HG03025 (cell line): ENCODE measurements at regions not wholly inside any gene's neighbourhood (a gene's known extent, or its start where the extent isn't known, plus 50 kb on each side); places are given as distances from the start of the nearest gene placed in this dataset.
"Not testable (repeated sequence)": the region's sequence is repeated elsewhere in the genome, so short reads cannot be mapped to it uniquely, and the experiment has no call there.

ENCODE experiments used
- ATAC-seq: cut with Tn5 transposase; IDR thresholded peaks from one replicate; pipeline ENCODE4 v1.9.1; 2021; ENCODE audit warnings: mild to moderate bottlenecking, moderate library complexity; ENCODE audit not compliant: unreplicated experiment, low FRiP score

DNA sequence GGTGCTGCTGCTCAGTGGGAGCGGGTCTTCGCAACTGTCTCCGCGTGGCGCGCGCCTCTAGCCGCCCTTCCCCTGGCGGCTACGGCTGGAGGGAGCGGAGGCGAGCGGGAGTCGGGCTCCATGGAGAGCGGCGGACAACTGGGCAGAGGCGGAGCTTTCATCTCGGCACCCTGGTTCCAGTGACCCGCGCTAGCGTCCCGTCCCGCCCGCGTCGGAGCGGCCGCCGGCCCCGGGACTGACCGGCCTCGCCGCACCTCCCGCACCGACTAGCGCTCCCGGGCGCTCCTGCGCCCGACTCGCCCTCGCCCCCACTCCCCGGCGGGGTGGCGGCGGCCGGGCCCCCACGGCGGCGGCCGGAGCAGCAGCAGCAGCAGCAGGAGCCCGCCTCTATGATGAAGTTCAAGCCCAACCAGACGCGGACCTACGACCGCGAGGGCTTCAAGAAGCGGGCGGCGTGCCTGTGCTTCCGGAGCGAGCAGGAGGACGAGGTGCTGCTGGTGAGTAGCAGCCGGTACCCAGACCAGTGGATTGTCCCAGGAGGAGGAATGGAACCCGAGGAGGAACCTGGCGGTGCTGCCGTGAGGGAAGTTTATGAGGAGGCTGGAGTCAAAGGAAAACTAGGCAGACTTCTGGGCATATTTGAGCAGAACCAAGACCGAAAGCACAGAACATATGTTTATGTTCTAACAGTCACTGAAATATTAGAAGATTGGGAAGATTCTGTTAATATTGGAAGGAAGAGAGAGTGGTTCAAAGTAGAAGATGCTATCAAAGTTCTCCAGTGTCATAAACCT lies 69.2 kb upstream of the NOTCH2NLA start:
- ATAC-seq: not testable (repeated sequence)

DNA sequence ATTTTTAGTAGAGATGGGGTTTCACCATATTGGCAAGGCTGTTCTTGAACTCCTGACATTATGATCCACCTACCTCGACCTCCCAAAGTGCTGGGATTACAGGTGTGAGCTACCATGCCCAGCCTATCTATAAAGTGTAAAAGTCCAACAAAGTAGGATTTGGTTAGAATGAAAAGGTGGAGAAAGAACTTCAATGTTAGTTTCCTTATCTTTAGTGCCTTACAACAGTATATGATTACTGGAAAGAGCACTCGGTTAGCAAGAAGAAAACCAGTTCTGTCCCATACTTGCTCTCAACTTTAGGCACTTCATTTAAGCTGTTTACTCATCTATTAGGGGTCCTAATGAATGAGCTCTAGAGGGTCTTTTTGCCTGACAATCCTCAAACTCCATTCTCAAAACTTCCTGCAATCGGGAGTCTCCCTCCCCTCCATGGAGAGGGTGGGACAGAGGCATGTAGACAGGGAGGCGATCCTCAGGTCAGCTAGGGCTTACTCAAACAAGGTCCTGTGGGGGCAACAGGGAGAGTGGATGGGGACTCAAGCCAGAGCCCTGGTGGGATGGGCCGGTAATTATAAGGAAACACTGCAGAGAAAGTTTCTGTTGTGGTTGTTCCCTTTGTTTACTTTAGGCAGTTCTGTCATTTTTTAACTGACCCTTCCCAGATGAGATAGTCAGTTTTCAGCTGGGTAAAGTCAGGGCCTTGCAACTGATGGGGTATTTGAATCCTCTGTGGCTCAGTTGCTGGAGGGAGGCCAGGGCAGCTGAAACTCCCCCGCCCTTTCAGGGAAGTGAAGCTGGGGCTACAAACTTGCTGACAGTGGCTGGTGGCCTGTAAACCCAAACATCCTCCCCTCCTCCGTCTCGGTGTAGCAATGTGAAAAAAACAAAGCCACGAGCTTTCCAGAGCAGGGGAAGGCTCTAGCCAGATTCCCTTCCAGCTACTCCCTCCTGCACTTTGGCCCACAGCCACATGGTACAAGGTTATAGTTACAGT lies 64.4 kb upstream of the NOTCH2NLA start:
- ATAC-seq: peak; percentile 63

DNA sequence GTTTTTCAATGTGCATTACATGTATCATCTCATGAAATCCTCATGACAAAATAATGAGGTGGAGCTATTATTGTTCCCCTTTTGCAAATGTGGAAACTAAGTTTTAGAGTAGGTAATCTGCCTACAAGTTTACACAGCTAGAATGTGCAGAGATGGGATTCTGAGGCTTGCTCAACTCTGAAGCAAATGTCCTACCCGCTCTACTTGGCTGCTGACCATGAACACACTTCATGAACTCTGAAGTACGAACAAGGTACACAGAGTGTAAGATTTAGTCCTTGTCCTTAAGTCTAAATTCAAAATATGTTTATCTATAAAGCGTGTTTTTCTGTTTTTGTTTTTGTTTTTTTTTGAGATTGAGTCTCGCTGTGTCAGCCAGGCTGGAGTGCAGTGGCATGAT lies 63.6 kb upstream of the NOTCH2NLA start:
- not testable (repeated sequence) for ATAC-seq

DNA sequence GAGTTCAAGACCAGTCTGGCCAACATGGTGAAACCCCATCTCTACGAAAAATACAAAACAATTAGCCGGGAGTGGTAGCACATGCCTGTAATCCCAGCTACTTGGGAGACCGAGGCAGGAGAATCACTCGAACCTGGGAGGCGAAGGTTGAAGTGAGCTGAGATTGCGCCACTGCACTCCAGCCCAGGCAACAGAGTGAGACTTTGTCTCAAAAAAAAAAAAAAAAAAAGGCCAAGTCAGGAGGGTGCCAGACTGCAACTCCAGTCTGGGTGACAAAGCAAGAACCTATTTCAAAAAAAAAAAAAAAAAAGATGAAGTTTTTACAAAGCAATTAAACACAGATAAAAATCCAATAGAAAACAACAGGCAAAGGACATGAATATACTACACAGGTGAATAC lies 59.1 kb upstream of the NOTCH2NLA start:
- ATAC-seq: not testable (repeated sequence)

DNA sequence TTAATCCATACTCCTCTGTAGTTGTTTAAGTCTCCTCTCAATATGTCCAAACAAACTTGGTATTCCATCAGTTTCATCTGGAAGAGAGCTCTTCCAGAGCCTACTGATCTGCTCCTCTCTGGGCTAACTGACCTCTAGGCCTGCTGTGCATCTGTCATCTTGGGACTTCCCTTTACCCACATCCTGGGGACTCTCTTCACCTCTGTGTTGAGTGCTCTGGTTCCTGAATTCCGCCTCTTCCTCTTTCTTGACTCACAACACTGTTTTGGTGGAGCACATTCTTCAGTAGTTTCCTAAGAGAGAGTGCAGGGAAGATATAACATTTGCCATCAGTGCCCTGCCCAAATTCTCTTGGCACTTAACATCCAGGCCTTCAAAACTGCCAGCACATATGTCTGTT lies 55.9 kb upstream of the NOTCH2NLA start:
- not testable (repeated sequence) for ATAC-seq

DNA sequence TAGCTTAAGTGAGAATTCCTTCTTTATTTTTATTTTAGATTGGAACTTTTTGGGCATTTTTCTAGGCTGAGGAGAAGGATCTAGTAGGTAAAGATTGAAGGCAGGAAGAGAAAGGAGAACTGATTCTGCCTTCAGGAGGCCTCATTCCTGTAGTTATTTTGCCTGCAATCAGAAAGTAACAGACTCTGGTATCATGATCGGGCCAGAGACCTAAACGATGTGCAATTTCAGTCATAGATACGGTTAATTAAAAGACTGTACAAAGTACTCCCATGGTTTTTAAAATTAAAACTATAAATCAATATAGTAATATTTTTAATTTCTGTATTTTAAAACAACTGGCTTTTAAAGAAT lies 54.7 kb upstream of the NOTCH2NLA start:
- ATAC-seq: not testable (repeated sequence)

DNA sequence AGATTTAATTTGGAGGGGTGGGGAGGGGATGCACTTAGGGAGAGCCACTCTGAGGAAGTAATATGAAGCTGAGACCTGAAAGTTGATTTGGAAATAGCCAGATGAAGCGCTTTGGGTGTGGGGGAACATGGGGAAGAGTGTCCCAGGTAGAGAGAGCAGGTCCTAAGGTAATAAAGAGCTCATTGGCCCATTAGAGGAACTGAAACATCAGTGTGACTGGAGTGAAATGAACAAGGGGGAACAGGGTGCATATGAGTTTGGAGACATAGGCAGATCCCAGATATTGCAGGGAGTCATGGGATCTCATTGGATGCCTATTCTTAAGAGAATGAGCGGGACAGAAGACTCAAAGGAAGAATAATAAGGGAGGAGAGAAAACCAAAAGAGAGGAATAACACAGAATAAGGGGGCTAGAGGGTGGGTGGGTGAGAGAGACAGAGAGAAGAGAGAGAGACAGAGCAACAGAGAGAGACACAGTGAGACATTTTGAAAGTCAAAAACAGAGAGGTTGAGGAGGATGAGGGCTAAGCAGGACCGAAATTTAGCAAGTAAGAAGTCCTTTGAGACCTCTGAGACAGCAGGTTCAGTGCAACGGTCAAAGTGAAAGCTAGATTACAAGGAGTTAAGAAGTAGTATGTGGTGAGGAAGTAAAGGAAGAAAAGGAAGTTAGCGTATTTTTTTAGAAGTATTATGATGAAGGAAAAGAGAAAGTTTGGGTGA lies 54.1 kb upstream of the NOTCH2NLA start:
- ATAC-seq: not testable (repeated sequence)

DNA sequence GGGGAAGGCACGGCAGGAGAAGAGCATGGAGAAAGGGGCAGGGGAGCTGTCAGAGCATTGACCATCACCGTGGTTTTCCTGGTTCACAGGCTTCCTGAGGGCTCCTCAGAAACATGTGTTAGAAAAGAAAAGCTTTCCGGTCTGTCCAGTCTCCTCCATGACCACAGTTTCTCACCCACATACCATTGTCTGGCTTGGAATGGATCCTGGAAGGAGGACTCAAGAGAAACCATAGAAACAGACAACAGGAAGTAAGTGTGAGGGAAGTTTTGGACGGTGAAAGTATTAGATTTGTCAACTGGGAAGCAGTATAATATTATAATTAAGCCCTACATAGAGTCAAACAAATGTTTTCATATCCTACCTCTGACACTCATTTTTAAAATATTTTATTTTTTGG lies 52.7 kb upstream of the NOTCH2NLA start:
- not testable (repeated sequence) for ATAC-seq

DNA sequence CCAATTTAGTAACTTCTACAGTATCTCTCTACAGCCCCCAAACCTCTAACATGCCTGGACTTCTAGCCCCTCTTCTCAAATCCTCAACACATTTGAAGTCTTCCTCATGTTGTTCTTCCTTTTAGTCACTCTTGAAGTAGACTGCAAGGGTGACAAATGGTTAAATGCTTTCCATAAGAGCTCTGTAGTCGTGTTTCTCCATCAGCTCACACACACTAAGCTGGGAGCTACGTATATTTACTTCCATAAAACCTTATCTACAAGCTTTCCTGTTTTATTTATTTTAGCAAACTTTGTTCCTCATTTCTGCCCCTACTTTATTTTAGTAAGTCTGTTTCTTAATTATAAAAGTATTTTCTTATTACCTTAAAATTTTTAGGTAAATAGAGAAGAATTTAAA lies 49.9 kb upstream of the NOTCH2NLA start:
- not testable (repeated sequence) for ATAC-seq
